ENCODE measurements at regions not wholly inside any gene's neighbourhood (a gene's known extent, or its start where the extent isn't known, plus 50 kb on each side); places are given as distances from the start of the nearest gene placed in this dataset.

- Histone ChIP-seq H3K4me1 (no peaks in the 10 kb centered on the region), H3K9me3 (ENCODE audit: low read depth) (no peaks in the 10 kb centered on the region), H3K36me3 (no peaks in the 10 kb centered on the region), H3K4me2 (no peak overlapping the region), H3K27ac (no peak overlapping the region), H4K20me1 (ENCODE audit: low read depth) (no peaks in the 10 kb centered on the region), H3K79me2 (ENCODE audit: low read depth) (no peaks in the 10 kb centered on the region), H3F3A (ENCODE audit: low read depth) (no peaks in the 10 kb centered on the region), H3K27me3 (no peaks in the 10 kb centered on the region), H2AFZ (replicated peaks) (no peak overlapping the region), H3K9ac (no peak overlapping the region), H3K4me3 (no peak overlapping the region)
- H3K9me3 Mint-ChIP-seq, result peaks cover 5% of the 10 kb centered on the region
- H3K4me1 Mint-ChIP-seq, result peaks cover 8% of the 10 kb centered on the region
- TF ChIP-seq EZH2phosphoT487 (IDR thresholded peaks at IDR 0.05), result no peak
- TF ChIP-seq EZH2 (IDR thresholded peaks at IDR 0.05), result no peak
- TF ChIP-seq CTCF (IDR thresholded peaks at IDR 0.05), result no peak
- no peak overlapping the region for H3K27ac Mint-ChIP-seq
- H3K36me3 Mint-ChIP-seq, result no peaks in the 10 kb centered on the region
- H3K4me3 Mint-ChIP-seq, result no peak overlapping the region
- H3K27me3 Mint-ChIP-seq (ENCODE audit: insufficient read depth, low read depth), result peaks cover 25% of the 10 kb centered on the region
- no peak for DNase-seq (ENCODE audit: low spot score)
Measured at GRCh38 chr1:5478961-5479360, 513.3 kb downstream of the NPHP4 start.

- H3F3A ChIP-seq (ENCODE audit: low read depth), result no peaks in the 10 kb centered on the region
- H3K36me3 ChIP-seq, result no peaks in the 10 kb centered on the region
- Mint-ChIP-seq H3K36me3 (no peaks in the 10 kb centered on the region), H3K9me3 (peaks cover 5% of the 10 kb centered on the region), H3K27ac (no peak overlapping the region), H3K4me1 (peaks cover 8% of the 10 kb centered on the region), H3K4me3 (no peak overlapping the region), H3K27me3 (ENCODE audit: insufficient read depth, low read depth) (peaks cover 25% of the 10 kb centered on the region)
- TF ChIP-seq CTCF (IDR thresholded peaks at IDR 0.05) (no peak), EZH2 (IDR thresholded peaks at IDR 0.05) (no peak), EZH2phosphoT487 (IDR thresholded peaks at IDR 0.05) (no peak)
- no peaks in the 10 kb centered on the region for H3K9me3 ChIP-seq (ENCODE audit: low read depth)
- no peak overlapping the region for H3K4me3 ChIP-seq
- H3K4me1 ChIP-seq, result no peaks in the 10 kb centered on the region
- H4K20me1 ChIP-seq (ENCODE audit: low read depth), result no peaks in the 10 kb centered on the region
- H2AFZ ChIP-seq (replicated peaks), result no peak overlapping the region
- H3K27me3 ChIP-seq, result no peaks in the 10 kb centered on the region
- H3K27ac ChIP-seq, result no peak overlapping the region
- H3K9ac ChIP-seq, result no peak overlapping the region
- no peaks in the 10 kb centered on the region for H3K79me2 ChIP-seq (ENCODE audit: low read depth)
- H3K4me2 ChIP-seq, result no peak overlapping the region
- no peak for DNase-seq (ENCODE audit: low spot score)
Measured at GRCh38 chr1:5478156-5478695, 514.0 kb downstream of the NPHP4 start.

GRCh38 chr1:5477716-5478115, 514.5 kb downstream of the NPHP4 start:
- Histone ChIP-seq H3K27me3 (no peaks in the 10 kb centered on the region), H3K36me3 (no peaks in the 10 kb centered on the region), H3F3A (ENCODE audit: low read depth) (no peaks in the 10 kb centered on the region), H4K20me1 (ENCODE audit: low read depth) (no peaks in the 10 kb centered on the region), H3K4me2 (no peak overlapping the region), H3K27ac (no peak overlapping the region), H3K9ac (no peak overlapping the region), H3K4me1 (no peaks in the 10 kb centered on the region), H2AFZ (replicated peaks) (no peak overlapping the region), H3K9me3 (ENCODE audit: low read depth) (no peaks in the 10 kb centered on the region), H3K79me2 (ENCODE audit: low read depth) (no peaks in the 10 kb centered on the region), H3K4me3 (no peak overlapping the region)
- no peak for DNase-seq (ENCODE audit: low spot score)
- Mint-ChIP-seq H3K9me3 (peaks cover 5% of the 10 kb centered on the region), H3K27me3 (ENCODE audit: insufficient read depth, low read depth) (peaks cover 25% of the 10 kb centered on the region), H3K36me3 (no peaks in the 10 kb centered on the region), H3K4me3 (no peak overlapping the region), H3K4me1 (peaks cover 8% of the 10 kb centered on the region), H3K27ac (no peak overlapping the region)
- TF ChIP-seq EZH2 (IDR thresholded peaks at IDR 0.05), result no peak
- TF ChIP-seq EZH2phosphoT487 (IDR thresholded peaks at IDR 0.05), result no peak
- no peak for TF ChIP-seq CTCF (IDR thresholded peaks at IDR 0.05)

All from neural progenitor cell (in vitro differentiated cells).